ENCODE measurements at regions not wholly inside any gene's neighbourhood (a gene's known extent, or its start where the extent isn't known, plus 50 kb on each side); places are given as distances from the start of the nearest gene placed in this dataset.
"Not testable (repeated sequence)": the region's sequence is repeated elsewhere in the genome, so short reads cannot be mapped to it uniquely, and the experiment has no call there.

DNA sequence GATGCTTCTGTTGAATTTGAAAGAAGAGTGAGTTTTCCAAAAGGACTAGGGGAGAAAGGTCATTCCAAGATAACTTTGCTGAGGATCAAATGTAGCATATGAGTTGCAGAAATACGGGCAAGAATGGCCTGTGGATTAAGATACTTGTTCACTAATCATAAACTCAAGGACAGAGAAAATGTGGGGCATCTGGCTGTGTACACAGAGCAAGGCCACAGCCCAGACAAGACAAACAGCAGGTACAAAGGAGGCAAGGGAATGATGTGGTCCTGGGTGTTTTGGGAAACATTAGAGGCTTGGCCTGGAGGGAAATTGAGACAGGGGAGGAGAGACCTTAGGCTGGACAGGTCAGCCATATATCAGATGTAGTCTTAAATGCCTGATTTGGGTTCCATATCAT, 254.8 kb downstream of the TTC32 start:
- ATAC-seq: no peak

DNA sequence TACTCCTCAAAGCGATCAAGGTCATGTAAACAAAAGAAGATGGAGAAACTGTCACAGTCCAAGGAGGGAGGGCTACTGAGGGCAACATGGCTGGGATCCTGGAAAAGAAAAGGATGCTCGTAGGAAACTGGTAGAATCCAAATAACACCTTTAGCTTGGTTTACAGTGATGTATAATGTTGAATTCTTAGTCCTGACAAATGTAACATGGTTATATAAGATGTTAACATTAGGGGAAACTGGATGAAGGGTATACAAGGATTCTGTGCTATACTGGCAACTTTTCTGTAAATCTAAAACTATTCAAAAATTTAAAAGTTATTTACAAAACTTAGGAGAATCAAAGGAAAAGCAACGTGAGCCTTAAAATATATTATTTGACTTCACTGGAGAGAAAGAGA, 257.0 kb downstream of the TTC32 start:
- ATAC-seq: no peak

DNA sequence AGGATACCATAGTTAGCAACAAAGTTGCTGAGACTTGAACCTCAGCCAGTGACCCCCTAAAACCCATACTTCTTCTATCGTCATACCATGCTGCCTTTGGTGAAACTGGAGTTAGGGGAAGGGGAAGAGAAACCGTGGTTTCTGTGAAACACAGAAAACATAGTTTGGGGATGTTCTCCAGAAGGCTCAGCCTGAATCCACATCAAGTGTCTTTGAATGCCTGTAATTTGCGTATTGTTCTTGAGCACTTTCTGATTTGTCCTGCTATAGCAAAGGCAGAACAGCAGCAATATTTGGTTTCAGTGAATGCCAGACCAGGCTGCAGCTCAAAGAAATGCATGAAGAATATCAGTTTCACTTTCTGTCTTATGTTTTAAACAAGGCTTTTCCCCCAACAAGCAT, 258.7 kb downstream of the TTC32 start:
- ATAC-seq: no peak

DNA sequence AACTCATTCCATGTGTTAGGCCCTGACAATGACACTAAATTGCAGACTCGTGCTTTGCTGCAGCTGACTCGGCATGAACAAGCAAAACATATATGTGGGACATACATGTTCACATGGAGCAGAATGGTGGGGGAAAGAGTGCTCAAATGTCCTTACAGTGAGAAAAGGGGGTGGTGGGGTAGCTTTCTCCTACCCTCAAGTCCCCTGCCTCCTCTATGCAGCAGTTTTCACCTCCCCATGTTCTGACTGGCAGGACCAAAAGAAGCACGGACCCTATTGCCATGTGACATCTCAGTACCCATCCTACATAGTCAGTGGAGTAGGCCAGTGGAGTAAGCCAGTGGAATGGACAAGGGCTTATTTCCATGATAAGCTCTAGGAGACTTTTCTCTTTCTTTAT, 259.3 kb downstream of the TTC32 start:
- no peak for ATAC-seq

- ATAC-seq: no peak
These were observed 265.8 kb downstream of the TTC32 start for GRCh38 chr2:19635951-19636510.

GRCh38 chr2:19632403-19632991, 269.3 kb downstream of the TTC32 start:
- no peak for ATAC-seq

- ATAC-seq: no peak
These were observed 269.9 kb downstream of the TTC32 start for GRCh38 chr2:19631871-19632270.

DNA sequence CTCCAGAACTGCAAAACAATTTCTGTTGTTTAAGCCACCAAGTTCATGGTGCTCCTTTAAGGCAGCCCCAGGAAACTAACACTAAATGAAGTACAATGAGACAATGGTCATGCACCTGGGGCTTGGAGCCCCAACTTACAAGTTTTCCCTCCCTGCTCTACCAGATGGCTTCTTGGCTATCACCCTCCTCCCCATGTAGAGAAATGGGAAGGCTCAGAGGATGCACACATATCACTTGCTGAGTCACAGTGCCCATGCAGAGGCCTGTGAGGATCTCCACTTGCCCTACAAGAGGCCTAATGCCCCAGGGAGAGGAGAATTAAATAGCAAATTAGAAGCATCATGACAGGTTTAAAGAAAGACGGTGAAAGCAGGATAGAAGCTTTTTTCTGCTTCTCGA, 270.9 kb downstream of the TTC32 start:
- ATAC-seq: no peak

GRCh38 chr2:19627359-19627758, 268.9 kb upstream of the OSR1 start:
- ATAC-seq: no peak

GRCh38 chr2:19623488-19623887, 265.1 kb upstream of the OSR1 start:
- ATAC-seq: no peak

- ATAC-seq: peak; percentile 56
These were observed 258.9 kb upstream of the OSR1 start for GRCh38 chr2:19617257-19617848.

DNA sequence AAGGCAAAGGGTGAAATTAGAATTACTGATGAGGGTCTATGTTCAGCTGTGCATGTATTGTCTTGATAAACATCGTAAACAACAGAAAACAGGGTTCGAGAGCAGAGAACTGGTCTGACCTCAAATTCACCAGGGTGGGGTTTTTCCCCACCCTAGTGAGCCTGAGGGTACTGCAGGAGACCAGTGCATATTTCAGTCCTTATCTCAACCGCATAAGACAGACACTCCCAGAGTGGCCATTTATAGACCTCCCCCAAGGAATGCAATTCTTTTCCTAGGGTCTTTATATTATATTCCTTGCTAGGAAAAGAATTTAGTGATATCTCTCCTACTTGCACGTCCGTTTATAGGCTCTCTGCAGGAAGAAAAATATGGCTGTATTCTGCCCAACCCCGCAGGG, 257.0 kb upstream of the OSR1 start:
- ATAC-seq: not testable (repeated sequence)

DNA sequence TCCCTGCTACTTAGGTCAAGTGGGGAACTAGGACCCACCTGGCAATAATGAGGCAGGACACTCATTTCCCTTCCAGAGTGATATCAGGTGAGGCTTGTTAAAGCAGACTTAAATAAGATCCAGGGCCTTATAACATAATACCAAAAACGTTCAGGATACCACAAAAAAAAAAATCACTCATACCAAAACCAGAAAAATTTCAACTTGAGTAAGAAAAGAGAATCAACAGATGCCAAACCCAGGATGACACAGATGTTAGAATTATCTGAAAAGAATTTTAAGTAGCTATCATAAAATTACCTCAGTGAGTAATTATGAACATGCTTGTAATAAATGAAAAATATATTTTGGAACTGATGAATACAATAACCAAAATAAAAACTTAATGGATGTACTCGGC, 255.6 kb upstream of the OSR1 start:
- no peak for ATAC-seq

GRCh38 chr2:19611491-19612332, 253.3 kb upstream of the OSR1 start:
- no peak for ATAC-seq

DNA sequence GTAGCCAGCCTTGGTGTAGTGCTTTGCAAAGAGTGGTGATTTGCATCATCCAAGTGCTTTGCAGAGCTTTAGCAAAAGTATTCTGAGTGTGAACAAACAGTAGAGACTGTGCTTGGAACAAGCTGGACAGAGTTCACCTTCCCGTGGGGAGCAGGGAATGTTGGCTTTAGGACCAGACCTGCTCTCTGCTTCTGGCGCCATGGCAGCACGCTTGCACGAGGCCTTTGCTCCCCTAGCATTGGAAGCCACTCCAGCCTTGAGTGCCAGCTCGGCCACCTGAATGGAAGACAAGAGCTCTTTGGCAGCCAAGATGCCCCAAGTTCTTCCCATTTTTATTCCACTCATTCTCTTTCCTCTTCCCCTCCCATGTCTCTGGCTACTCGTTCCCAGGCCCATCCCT, 250.8 kb upstream of the OSR1 start:
- no peak for ATAC-seq

- peak; percentile 23 for ATAC-seq
These were observed 249.7 kb upstream of the OSR1 start for GRCh38 chr2:19607931-19608771.

GRCh38 chr2:19607400-19607799, 249.0 kb upstream of the OSR1 start:
- no peak for ATAC-seq

- no peak for ATAC-seq
These were observed 242.6 kb upstream of the OSR1 start for GRCh38 chr2:19600982-19601381.

GRCh38 chr2:19600506-19600905, 242.1 kb upstream of the OSR1 start:
- no peak for ATAC-seq

DNA sequence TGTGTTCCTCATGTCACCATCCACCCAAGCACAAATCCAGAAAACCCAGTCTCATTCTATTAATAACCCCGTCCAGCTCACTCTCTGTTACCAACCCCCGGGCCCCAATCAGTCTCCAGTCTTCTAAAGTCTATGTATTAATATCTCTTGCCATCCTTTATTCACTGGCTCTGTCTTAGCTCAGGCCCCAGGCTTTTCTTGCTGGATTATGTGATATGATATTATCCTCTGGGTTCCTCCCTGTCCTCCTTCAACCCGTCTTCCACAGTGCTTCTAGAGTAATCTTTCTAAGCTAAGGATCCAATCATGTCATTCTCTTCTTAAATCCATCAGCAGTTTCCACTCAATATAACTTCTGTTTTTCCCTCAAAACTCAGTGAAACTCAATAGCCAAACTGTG, 240.5 kb upstream of the OSR1 start:
- ATAC-seq: no peak

DNA sequence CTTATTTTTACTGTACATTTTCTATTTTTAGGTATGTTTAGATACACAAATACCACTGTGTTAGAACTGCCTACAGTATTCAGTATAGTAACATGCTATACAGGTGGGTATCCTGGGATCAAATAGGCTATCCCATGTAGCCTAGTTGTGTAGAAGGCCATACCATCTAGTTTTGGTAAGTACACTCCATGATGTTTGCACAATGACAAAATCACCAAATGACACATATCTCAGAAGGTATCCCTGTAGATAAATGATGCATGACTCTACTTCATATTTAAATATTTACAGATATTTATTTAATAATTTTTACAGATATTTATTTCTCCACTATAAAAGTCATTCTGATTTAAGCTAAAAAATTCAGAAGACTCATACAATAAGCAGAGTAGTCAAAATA, 233.8 kb upstream of the OSR1 start:
- no peak for ATAC-seq

- ATAC-seq: no peak
These were observed 231.4 kb upstream of the OSR1 start for GRCh38 chr2:19589791-19590190.

- ATAC-seq: no peak
These were observed 222.4 kb upstream of the OSR1 start for GRCh38 chr2:19580830-19581229.

Measured in esophagus mucosa (tissue), 1 donor.